DMS53 treated with DMSO at 0.1 percent for 48 hours (cell line): ENCODE measurements at regions not wholly inside any gene's neighbourhood (a gene's known extent, or its start where the extent isn't known, plus 50 kb on each side); places are given as distances from the start of the nearest gene placed in this dataset.
A peak's percentile ranks its signal among the peaks of the same experiment; 100 is the strongest.
"Not testable (repeated sequence)": the region's sequence is repeated elsewhere in the genome, so short reads cannot be mapped to it uniquely, and the experiment has no call there.

Experiments
- DNase-seq: peaks from one replicate; lab custom pipeline; 2025; ENCODE audit not compliant: unreplicated experiment; lab: John Stamatoyannopoulos, UW

DNA sequence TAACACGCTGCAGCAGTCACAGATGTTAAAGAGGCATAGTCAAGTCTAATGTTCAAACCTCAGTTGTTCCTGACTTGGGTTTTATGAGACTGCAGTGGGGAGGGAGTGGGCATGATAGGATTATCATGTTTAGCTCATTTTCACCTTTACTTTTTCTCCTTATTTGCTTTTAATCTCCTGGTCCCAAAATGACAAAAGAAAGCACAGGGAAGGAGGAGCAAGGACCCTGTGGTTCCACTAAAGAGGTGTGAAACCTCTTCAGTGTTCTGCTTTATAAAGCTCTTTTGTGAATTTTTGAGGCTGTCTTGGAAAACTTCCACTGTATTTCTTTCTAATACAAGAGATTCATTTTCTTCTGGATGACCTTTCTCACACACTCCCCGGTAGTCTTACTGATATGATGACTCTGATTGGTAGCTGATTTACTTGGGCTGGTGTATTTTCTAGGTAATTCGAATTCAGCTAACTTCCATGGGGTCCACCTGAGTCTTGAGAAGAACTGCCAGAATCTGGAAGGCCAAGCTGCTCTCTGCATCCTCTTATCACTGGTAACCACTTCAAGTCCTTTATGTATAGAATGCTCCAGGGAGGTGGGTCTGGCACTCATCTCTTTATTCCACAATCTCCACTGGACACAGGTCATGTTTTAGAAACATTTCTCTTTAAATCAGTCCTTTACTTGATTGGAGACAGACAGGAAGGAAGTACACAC lies 1364.4 kb upstream of the CDH9 start:
- DNase-seq, result no peak

DNA sequence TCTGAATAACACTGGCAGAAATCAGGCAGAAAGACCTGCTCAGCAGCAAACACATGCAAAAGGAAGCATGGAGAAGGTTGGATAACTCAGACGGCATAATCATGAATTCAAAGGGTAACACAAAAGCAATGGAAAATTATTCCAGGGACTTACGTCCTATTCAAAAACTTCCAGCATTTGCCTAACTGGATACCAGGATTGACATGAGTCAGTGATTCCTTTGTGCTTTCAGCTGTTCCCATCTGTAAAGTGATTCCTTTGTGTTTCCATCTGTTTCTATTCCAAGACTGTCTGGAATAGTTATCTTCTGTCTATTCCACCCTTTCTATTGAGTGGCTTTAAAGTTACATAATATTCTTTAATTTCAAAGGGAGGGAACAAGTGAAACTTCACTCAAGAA lies 1361.7 kb upstream of the CDH9 start:
- DNase-seq, result no peak

DNA sequence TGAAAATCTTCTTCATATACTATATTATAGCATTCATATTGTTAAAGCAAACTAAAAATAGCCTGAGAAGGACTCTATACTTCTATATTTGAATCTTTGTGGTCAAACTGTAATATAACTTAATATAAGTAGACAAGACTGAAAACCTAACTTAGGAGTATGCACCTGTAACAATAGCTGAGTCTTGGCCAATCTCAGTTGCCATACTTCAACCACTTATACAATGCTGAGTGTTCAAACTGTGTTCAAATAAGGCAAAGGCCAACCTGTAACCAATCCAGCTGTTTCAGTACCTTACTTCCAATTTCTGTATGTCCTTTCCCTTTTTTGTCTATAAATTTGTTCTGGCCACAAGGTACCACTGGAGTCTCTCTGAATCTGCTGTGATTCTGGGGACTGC lies 1360.8 kb upstream of the CDH9 start:
- DNase-seq, result no peak

DNA sequence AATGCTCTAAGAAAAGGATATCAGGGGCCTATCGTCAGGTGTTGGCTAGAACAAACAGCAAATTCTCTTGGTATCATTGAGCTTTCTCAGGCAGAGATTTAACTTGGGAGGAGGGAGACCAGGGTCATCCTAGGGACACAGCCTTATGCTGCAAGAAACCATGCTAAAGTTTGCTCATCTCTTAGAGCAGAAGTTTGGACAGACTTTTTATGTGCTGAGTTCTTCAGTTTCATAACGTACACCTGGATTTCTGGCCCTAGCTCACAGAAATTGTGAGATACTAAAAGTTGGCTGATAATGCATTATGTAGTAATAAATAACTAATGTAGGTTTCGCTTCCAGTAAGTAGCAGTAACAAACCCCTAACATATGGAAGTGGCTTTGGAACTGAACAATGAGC lies 1359.8 kb upstream of the CDH9 start:
- DNase-seq, result no peak

DNA sequence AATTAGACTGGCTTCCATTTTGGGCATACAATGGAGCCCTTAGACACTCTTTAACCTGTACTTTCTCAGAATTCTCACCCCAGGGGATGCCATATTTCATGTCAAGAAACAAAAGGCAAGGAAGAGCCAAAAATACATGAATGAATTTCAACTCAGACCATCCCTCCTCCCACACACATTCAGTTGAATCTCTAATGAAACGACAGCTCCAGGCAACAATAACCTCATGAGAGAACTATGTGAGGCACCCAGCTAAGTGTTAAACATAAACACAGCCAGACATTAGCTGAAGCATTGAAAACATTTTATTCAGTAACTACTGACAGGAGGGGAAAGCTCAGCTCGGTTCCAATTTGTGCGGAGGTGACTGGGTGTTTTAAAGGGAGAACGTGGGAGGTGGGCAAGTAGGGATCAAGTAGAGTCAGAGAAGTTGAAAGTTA lies 1359.1 kb upstream of the CDH9 start:
- no peak for DNase-seq

DNA sequence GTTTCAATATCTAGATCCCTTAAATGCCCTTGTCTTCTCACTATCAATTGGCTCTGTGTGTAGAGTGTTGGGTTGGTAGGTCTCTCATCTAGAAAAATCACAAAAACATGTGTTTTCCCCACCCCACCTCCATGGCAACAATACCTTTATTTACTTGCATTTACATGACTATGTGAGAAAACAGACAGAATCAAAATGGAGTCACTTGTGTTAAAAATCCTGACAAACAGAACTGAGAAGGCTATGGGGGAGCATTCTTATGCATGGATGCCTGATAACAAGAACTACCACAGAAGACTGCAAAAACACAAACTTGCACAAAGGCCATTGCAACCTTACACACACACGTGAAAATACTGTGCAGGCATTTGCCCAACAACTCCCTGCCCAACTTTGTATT lies 1352.9 kb upstream of the CDH9 start:
- DNase-seq, result no peak

DNA sequence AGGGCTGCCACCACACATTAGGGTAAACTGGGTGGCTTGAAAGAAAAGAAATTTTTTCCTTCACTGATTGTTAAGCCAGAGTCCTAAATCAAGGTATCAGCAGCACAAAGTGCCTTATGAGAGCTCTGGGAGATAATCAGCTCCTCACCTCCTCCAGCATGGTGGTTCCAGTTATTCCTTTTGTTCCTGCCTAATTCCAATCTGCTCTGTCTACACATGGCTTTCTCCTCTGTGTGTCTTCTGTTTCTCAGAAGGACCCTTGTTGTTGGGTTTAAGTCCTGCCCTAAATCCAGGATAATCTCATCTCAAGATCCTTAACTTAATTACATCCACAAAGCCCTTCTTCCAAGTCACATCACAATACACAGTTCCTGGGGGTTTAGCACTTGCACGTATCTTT lies 1352.0 kb upstream of the CDH9 start:
- no peak for DNase-seq

DNA sequence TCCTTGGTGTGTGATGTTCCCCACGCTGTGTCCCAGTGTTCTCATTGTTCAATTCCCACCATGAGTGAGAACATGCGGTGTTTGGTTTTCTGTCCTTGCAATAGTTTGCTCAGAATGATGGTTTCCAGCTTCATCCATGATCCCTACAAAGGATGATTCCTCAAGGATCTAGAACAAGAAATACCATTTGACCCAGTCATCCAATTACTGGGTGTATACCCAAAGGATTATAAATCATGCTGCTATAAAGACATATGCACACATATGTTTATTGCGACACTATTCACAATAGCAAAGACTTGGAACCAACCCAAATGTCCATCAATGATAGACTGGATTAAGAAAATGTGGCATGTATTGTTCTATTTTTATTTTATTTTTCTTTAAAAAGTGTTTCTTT lies 1351.3 kb upstream of the CDH9 start:
- not testable (repeated sequence) for DNase-seq

DNA sequence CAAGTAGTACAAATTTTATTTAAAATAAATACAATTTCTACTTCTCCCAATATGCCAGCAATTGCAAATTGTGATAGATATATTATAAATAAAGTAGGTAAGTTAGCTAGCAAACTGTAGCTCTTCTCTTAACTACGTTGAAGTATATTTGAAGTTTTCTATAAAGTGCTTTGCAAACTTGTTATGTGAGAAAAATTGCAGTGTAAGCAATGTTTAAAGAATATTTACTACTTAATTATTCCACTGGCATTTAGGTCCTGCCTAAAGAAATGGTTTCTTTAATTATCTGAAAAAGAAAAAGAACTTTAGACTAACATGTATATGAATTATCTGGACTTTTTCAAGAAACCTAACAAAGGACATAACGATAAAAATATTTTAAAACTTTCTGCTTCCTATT lies 1350.0 kb upstream of the CDH9 start:
- no peak for DNase-seq

DNA sequence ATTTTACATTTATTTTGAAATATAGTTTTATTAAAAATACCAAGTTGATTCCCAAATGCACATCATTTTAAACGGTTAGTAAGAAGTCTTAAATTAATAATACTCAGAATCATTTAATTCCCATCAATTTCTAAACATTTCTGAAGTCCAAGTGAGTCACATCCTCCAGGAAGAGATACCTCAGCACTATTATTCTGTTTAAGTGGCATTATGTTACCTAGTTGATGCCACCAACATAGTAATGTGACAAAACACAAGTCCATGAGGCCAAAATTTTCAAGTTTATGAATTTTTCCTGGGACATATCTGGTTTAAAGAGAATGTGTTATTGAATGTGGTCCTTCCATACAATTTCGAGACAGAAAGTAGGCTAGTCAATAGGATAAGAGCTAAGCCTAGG lies 1348.3 kb upstream of the CDH9 start:
- DNase-seq, result no peak

DNA sequence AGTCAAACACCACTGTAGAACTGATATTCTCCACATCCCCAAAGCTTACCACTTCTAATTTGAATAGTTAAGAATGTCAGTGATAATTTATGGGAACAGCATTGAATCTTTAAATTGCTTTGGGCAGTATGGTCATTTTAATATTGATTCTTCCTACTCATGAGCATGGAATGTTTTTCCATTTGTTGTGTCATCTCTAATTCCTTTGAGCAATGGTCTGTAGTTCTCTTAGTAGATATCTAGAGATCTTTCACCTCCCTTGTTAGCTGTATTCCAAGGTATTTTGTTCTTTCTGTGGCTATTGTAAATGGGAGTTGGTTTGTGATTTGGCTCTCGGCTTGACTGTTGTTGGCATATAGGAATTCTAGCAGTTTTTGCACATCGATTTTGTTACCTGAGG lies 1341.8 kb upstream of the CDH9 start:
- DNase-seq, result no peak

DNA sequence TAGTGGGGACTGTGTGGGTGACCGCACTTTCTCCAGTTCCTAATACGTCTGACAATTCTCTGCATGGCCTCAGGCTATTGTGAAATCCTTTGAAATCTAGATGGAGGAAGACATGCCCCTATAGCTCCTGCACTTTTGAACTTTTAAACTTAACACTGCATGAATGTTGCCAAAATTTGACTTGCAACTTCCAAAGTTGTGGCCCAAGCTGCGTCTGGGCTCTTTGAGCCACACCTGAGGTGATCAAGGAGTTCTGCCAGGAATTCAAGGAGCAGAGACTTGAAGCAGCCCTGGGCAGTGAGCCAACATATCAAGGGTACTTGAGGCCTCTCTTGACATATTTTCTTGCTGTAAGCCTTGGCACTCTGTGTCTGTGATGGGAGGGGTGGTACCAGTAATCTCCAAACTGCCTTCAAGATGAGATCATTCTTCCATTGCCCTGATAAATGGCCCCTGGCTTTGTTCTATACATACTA lies 1336.1 kb upstream of the CDH9 start:
- DNase-seq, result no peak

DNA sequence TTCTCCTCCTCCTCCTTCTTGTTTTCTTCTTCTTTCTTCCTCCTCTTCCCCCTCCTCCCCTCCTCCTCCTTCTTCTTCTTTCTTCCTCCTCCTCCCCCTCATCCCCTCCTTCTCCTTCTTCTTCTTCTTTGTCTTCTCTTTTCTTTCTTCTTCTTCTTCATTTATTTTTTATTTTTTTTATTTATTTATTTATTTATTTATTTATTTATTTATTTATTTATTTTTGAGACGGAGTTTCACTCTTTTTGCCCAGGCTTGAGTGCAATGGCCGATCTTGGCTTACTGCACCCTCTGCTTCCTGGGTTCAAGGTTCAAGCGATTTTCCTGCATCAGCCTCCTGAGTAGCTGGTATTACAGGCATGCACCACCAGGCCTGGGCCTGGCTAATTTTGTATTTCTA lies 1332.5 kb upstream of the CDH9 start:
- no peak for DNase-seq

DNA sequence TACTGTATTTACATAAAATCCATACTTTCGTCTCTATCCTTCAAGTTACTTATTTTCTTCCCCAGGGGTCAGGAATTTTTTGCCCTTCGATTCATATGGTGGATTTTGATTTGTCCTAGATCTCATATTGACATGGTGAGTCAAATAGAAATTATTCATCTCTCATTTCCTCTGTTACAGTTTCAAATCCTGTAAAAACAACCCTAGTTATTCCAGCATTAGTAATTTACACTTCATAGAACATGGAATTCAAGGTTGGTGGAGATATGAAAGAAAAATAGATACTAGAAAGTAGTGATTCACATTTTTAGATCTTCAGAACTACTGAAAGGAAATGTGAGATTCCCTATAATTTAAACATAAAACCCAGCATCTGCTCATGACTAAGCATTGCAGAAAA lies 1331.0 kb upstream of the CDH9 start:
- DNase-seq, result no peak

DNA sequence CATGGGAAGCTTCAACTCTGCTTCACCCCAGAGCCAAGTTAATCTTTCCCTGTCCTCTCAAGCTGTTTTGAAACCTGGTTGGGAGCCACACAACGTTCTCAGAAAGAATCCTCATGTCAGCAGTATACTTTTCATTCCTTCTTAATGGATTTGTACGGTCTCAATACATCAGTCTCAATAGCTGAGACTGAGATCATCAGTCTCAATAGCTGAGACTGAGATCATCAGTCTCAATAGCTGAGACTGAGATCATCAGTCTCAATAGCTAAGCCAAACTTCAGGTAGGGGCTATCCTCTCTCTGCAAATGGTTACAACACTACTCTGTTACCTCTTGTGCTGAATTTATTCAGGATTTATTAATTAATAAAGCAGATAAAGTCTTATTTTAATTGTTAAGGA lies 1317.4 kb upstream of the CDH9 start:
- no peak for DNase-seq

DNA sequence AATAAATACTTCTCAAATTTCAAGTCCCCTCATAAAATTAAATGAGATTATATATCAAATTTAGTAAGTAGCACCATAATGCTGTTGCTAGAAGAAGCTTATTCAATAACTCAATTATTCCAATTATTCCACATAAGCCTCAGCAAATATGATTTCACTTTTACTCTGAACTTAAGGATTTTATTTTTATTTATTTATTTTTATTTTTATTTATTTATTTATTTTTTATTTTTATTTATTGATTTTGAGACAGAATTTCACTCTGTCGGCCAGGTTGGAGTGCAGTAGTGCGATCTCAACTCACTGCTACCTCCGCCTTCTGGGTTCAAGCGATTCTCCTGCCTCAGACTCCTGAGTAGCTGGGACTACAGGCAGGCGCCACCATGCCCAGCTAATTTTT lies 1308.3 kb upstream of the CDH9 start:
- DNase-seq, result no peak

DNA sequence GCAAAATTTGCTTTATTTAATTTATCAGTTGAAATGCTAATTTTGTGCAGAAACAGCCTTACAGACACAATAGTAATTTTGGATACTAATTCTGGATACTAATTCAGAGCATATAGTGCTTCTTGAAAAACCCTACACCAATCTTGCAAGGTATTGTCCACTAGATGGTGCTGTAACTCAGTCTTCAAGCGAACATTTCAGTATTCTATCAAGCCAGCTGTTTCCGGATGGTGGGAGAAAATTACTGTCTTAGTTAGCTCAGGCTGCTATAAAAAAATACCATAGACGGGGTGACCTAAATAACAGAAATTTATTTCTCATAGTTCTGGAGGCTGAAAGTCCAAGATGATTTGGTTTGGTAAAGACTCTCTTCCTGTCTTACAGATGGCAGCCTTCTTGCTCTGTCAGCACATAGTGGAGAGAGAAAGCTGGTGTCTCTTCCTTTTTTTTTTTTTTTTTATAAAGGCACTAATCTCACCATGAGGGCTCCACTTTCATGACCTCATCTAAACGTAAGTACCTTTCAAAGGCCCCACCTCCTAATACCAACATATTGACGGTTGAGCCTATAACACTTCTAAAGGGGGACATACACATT lies 1306.5 kb upstream of the CDH9 start:
- peak; percentile 84 for DNase-seq

DNA sequence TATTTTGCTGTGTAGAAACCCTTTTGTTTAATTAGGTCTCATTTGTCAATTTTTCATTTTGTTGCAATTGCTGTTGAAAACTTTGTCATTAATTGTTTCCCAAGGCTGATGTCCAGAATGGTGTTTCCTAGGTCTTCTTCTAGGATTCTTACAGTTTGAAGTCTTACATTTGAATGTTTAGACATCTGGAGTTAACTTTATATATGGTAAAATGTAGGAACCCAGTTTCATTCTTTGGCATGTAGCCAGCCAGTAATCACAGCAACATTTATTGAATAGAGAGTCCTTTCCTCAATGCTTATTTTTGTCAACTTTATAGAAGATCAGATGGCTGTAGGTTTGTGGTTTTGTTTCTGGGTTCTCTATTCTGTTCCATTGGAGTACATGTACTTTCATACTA lies 1290.8 kb upstream of the CDH9 start:
- DNase-seq, result no peak

DNA sequence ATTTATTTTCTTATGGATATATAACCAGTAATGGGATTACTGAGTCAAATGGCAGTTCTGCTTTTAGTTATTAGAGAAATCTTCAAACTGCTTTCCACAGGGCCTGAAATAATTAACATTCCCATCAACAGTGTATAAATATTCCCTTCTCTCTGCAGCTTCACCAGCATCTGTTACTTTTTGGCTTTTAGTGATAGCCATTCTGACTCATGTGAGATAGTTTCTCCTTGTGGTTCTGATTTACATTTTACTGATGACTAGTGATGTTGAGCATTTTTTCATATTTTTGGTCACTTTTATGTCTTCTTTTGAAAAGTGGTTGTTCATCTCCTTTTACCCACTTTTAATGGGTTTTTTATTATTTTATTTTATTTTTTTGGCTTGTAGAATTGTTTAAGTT lies 1290.3 kb upstream of the CDH9 start:
- no peak for DNase-seq

DNA sequence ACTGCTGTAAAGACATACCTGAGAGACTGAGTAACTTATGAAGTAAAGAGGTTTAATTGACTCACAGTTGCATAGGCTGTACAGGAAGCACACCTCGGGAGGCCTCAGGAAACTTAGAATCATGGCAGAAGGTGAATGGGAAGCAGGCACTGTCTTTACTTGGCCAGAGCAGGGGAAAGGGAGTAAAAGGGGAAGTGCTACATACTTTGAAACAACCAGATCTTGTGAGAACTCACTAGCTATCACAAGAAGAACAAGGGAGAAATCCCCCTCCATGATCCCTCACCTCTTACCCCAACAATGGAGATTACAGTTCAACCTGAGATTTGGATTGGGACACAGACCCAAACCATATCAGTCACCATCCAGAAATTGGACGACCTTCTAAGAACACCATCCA lies 1285.8 kb upstream of the CDH9 start:
- no peak for DNase-seq

DNA sequence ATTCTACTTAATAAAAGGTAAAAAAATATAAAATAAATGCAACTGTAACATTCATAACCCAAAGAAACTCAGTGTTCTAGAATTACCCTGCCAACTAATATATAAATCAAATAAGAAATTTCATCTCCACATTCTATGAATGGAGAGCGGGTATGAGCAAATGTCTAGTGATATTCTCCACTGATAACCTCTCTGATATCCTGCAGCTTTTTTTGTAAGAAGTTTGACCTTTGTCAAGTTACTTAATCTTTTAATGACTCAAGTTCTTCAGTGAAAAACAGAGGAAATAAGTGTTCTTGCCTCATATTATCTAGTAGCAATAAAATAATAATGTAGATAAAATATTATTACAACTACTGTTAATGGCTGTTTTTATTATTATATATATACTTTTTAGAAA lies 1275.6 kb upstream of the CDH9 start:
- no peak for DNase-seq

DNA sequence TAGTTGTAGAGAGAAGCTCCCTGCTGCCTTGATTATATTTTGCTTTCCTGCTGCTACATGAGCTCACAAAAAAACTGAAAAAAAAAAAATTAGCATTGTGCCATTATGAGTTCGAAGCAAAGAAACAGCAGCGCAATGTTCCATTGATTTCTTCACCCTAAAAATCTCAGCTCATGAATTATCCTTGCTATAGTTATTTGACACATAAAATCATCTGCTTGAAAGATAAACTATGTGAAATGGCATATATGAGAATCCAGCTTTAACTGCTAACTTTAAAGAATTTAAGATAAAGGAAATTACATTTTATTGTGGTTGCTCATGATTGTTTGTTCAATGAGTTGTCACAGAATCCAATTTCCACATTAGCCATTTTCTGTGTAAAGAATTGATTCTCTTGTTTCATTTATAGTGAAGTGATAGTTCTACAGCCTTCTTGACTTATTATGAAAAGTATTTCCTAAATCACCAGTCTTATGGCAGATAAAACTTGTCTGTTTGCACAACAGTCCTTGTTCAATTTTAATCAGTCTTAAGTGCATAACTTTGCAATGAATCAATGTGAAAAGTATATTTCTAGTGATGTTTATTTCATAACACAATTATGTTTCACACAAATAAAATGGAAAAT lies 1275.0 kb upstream of the CDH9 start:
- DNase-seq, result no peak

DNA sequence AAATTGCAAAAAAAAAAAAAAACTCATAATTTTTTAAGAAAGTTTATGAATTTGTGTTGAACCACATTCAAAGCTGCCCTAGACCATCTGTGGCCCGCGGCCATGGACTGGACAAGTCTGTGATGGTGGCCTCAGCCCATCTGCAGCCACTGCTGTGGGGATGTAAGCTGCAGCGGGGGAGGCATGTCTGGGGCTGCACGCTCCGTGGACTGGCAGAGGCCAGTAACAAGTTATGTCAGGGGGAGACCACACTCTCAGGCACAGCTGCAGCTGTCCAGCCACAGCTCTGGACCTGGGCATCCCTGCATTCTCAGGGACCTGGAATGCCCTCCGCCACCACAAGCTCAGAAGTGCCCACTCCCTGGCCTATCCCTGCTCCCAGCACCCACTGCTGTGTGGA lies 1272.3 kb upstream of the CDH9 start:
- DNase-seq, result no peak
